GM23338 (cell line): ENCODE measurements at regions not wholly inside any gene's neighbourhood (a gene's known extent, or its start where the extent isn't known, plus 50 kb on each side); places are given as distances from the start of the nearest gene placed in this dataset.

Experiments used
- ATAC-seq: fragments of 200-7000 bp; cut with Tn5 transposase; 3 replicates; pipeline ENCODE4 v1.9.1; 2020
- DNase-seq: peaks from one replicate; pipeline ENCODE4 v3.0.0-alpha.2; 2015; ENCODE audit warnings: low spot score
- H2AFZ ChIP-seq: fragments of 200-600 bp; sonication (generic); 2 replicates; pipeline ENCODE4 v1.8.0; 2016; ENCODE audit warnings: antibody characterized with exemption, mild to moderate bottlenecking, moderate library complexity
- H3F3A ChIP-seq: fragments of 200-600 bp; sonication (generic); replicated peaks from 2 replicates; pipeline ENCODE4 v1.8.0; 2017; ENCODE audit warnings: antibody characterized with exemption, mixed run types, low read depth
- H3K27ac ChIP-seq: fragments of 200-600 bp; sonication (generic); 2 replicates; pipeline ENCODE4 v1.6.1; 2016; ENCODE audit warnings: low read depth
- H3K27me3 ChIP-seq: fragments of 200-600 bp; sonication (generic); 2 replicates; pipeline ENCODE4 v1.8.0; 2016; ENCODE audit warnings: mild to moderate bottlenecking, mixed run types, moderate library complexity; ENCODE audit not compliant: insufficient read depth
- H3K36me3 ChIP-seq: fragments of 200-600 bp; sonication (generic); 2 replicates; pipeline ENCODE4 v1.8.0; 2016; ENCODE audit warnings: mild to moderate bottlenecking; ENCODE audit not compliant: insufficient read depth
- H3K4me1 ChIP-seq: fragments of 200-600 bp; sonication (generic); 2 replicates; pipeline ENCODE4 v1.8.0; 2016; ENCODE audit warnings: mild to moderate bottlenecking, moderate library complexity; ENCODE audit not compliant: insufficient read depth
- H3K4me2 ChIP-seq: fragments of 200-600 bp; sonication (generic); 2 replicates; pipeline ENCODE4 v1.7.1; 2017; ENCODE audit warnings: mixed run types
- H3K4me3 ChIP-seq: fragments of 200-600 bp; sonication (generic); 2 replicates; pipeline ENCODE4 v1.6.1; 2016; ENCODE audit warnings: mixed run types
- H3K79me2 ChIP-seq: fragments of 200-600 bp; sonication (generic); replicated peaks from 2 replicates; pipeline ENCODE4 v1.8.0; 2017; ENCODE audit warnings: mild to moderate bottlenecking; ENCODE audit not compliant: insufficient read depth
- H3K9me2 ChIP-seq: fragments of 200-600 bp; sonication (generic); 2 replicates; pipeline ENCODE4 v1.8.0; 2017; ENCODE audit not compliant: insufficient read depth
- H4K20me1 ChIP-seq: fragments of 200-600 bp; sonication (generic); replicated peaks from 2 replicates; pipeline ENCODE4 v1.8.0; 2017; ENCODE audit warnings: mild to moderate bottlenecking; ENCODE audit not compliant: insufficient read depth
- H3K27ac Mint-ChIP-seq: 2 replicates; pipeline ENCODE4 v1.8.0; 2020; ENCODE audit warnings: inconsistent platforms, mild to moderate bottlenecking, moderate library complexity, mixed read lengths
- H3K27me3 Mint-ChIP-seq: 3 replicates; pipeline ENCODE4 v1.8.0; 2022; ENCODE audit warnings: low read depth, mild to moderate bottlenecking, moderate library complexity, mixed read lengths, inconsistent platforms; ENCODE audit not compliant: insufficient read depth, poor library complexity
- H3K36me3 Mint-ChIP-seq: 3 replicates; pipeline ENCODE4 v1.8.0; 2021; ENCODE audit warnings: low read depth, mild to moderate bottlenecking, inconsistent platforms, moderate library complexity, mixed read lengths
- H3K4me1 Mint-ChIP-seq: 3 replicates; pipeline ENCODE4 v1.8.0; 2020; ENCODE audit warnings: mild to moderate bottlenecking, inconsistent platforms, mixed read lengths
- H3K4me3 Mint-ChIP-seq: 3 replicates; pipeline ENCODE4 v1.8.0; 2021; ENCODE audit warnings: moderate library complexity, mild to moderate bottlenecking, inconsistent platforms, mixed read lengths
- H3K9me3 Mint-ChIP-seq: 3 replicates; pipeline ENCODE4 v1.8.0; 2020; ENCODE audit warnings: moderate library complexity, mild to moderate bottlenecking, inconsistent platforms, mixed read lengths
- CREB1 ChIP-seq: fragments of 250-450 bp; sonication (Bioruptor Pico); IDR thresholded peaks from 2 replicates; pipeline ENCODE4 v1.5.0; 2020; ENCODE audit warnings: low read depth, mild to moderate bottlenecking, moderate library complexity
- ETS1 ChIP-seq: IDR thresholded peaks from 2 replicates; pipeline ENCODE4 v1.6.1; 2016; ENCODE audit warnings: antibody characterized with exemption
- EZH2 ChIP-seq: fragments of 200-600 bp; sonication (generic); IDR thresholded peaks from one replicate; pipeline ENCODE4 v1.8.0; 2017; ENCODE audit warnings: antibody characterized with exemption, mild to moderate bottlenecking, low read depth; ENCODE audit not compliant: unreplicated experiment
- JUNB ChIP-seq: IDR thresholded peaks from one replicate; pipeline ENCODE4 v1.6.1; 2016; ENCODE audit warnings: antibody characterized with exemption; ENCODE audit not compliant: unreplicated experiment
- NANOG ChIP-seq: IDR thresholded peaks from 2 replicates; pipeline ENCODE4 v1.6.1; 2016; ENCODE audit warnings: antibody characterized with exemption, borderline replicate concordance
- POLR2AphosphoS5 ChIP-seq: IDR thresholded peaks from 2 replicates; pipeline ENCODE4 v1.6.1; 2016; ENCODE audit warnings: antibody characterized with exemption, low read depth
- REST ChIP-seq: IDR thresholded peaks from one replicate; pipeline ENCODE4 v1.6.1; 2018; ENCODE audit warnings: antibody characterized with exemption; ENCODE audit not compliant: unreplicated experiment
- STAT1 ChIP-seq: IDR thresholded peaks from one replicate; pipeline ENCODE4 v1.6.1; 2016; ENCODE audit warnings: antibody characterized with exemption; ENCODE audit not compliant: unreplicated experiment
- ZNF114 ChIP-seq: fragments of 250-450 bp; sonication (Bioruptor Pico); IDR thresholded peaks from 2 replicates; pipeline ENCODE4 v1.5.0; 2020; ENCODE audit warnings: mild to moderate bottlenecking, moderate library complexity
- ZNF331 ChIP-seq: fragments of 250-450 bp; sonication (Bioruptor Pico); IDR thresholded peaks from 2 replicates; pipeline ENCODE4 v1.5.0; 2020; ENCODE audit warnings: low read depth, mild to moderate bottlenecking, moderate library complexity
- TF ChIP-seq, protein P1 (sequence below), 2 experiments: fragments of 200-600 bp in 1 of 2; sonication (generic) in 1 of 2; conservative IDR thresholded peaks; 2 replicates each; pipeline versions ENCODE4 v1.5.1 to v1.6.1; 2016 to 2017; ENCODE audit warnings: antibody characterized with exemption in 2 of 2, low read depth in 2 of 2, mild to moderate bottlenecking in 2 of 2, moderate library complexity in 1 of 2

- no peak overlapping the region for H3K4me3 Mint-ChIP-seq
- H3K4me3 ChIP-seq: no peak overlapping the region
- no peak overlapping the region for H3K27ac ChIP-seq
- no peak for TF ChIP-seq ZNF114 (CRISPR knock-in tag)
- peak; percentile 62 for TF ChIP-seq REST
- no peaks in the 10 kb centered on the region; the same call in 2 of the 3 replicates for H3K4me1 Mint-ChIP-seq
- no peaks in the 10 kb centered on the region for H3K36me3 Mint-ChIP-seq
- no peaks in the 10 kb centered on the region for H3K79me2 ChIP-seq
- no peaks in the 10 kb centered on the region for H3F3A ChIP-seq
- ATAC-seq (no peak), DNase-seq (peak; percentile 23)
- H3K4me2 ChIP-seq: no peak overlapping the region
- H4K20me1 ChIP-seq: no peaks in the 10 kb centered on the region
- 0 out of 2 replicates have a peak, but pooled peaks cover 3% of the 10 kb centered on the region for H3K9me2 ChIP-seq
- no peaks in the 10 kb centered on the region for H3K27me3 ChIP-seq
- no peaks in the 10 kb centered on the region for H3K36me3 ChIP-seq
- no peaks in the 10 kb centered on the region for H3K9me3 Mint-ChIP-seq
- H3K27ac Mint-ChIP-seq: no peak overlapping the region
- peaks cover 1% of the 10 kb centered on the region for H3K27me3 Mint-ChIP-seq
- H3K4me1 ChIP-seq: no peaks in the 10 kb centered on the region
- H2AFZ ChIP-seq: no peak overlapping the region; the same call in 1 of the 2 replicates
These were observed 102.2 kb downstream of the NRN1 start for GRCh38 chr6:5904532-5904931.

- no peak for DNase-seq
- Histone ChIP-seq H3K27ac (no peak overlapping the region), H3K79me2 (no peaks in the 10 kb centered on the region), H3K36me3 (no peaks in the 10 kb centered on the region), H3K4me3 (no peak overlapping the region), H3K4me1 (no peaks in the 10 kb centered on the region), H3K4me2 (no peak overlapping the region), H3F3A (no peaks in the 10 kb centered on the region), H2AFZ (no peak overlapping the region), H3K9me2 (0 out of 2 replicates have a peak, but pooled peaks cover 3% of the 10 kb centered on the region), H4K20me1 (no peaks in the 10 kb centered on the region), H3K27me3 (no peaks in the 10 kb centered on the region)
- Mint-ChIP-seq H3K27ac (no peak overlapping the region), H3K27me3 (peaks cover 4% of the 10 kb centered on the region), H3K4me1 (no peaks in the 10 kb centered on the region), H3K9me3 (no peaks in the 10 kb centered on the region), H3K36me3 (no peaks in the 10 kb centered on the region), H3K4me3 (no peak overlapping the region)
- ATAC-seq: no peak
- no peak for TF ChIP-seq NANOG
- no peak for TF ChIP-seq JUNB
- TF ChIP-seq EZH2: no peak
- TF ChIP-seq POLR2AphosphoS5: no peak
- TF ChIP-seq, protein P1, sequence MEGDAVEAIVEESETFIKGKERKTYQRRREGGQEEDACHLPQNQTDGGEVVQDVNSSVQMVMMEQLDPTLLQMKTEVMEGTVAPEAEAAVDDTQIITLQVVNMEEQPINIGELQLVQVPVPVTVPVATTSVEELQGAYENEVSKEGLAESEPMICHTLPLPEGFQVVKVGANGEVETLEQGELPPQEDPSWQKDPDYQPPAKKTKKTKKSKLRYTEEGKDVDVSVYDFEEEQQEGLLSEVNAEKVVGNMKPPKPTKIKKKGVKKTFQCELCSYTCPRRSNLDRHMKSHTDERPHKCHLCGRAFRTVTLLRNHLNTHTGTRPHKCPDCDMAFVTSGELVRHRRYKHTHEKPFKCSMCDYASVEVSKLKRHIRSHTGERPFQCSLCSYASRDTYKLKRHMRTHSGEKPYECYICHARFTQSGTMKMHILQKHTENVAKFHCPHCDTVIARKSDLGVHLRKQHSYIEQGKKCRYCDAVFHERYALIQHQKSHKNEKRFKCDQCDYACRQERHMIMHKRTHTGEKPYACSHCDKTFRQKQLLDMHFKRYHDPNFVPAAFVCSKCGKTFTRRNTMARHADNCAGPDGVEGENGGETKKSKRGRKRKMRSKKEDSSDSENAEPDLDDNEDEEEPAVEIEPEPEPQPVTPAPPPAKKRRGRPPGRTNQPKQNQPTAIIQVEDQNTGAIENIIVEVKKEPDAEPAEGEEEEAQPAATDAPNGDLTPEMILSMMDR (conservative IDR thresholded peaks at IDR 0.05; ENCODE audit: low read depth in 2 of 2): no peak
- no peak for TF ChIP-seq ETS1
- no peak for TF ChIP-seq REST
- no peak for TF ChIP-seq ZNF114 (CRISPR knock-in tag)
- no peak for TF ChIP-seq STAT1
- no peak for TF ChIP-seq ZNF331
- no peak for TF ChIP-seq CREB1 (CRISPR knock-in tag)
These were observed 107.3 kb downstream of the NRN1 start for GRCh38 chr6:5899216-5900045.
